Epidermal melanocyte (primary cell): ENCODE measurements at regions not wholly inside any gene's neighbourhood (a gene's known extent, or its start where the extent isn't known, plus 50 kb on each side); places are given as distances from the start of the nearest gene placed in this dataset.
"Not testable (repeated sequence)": the region's sequence is repeated elsewhere in the genome, so short reads cannot be mapped to it uniquely, and the experiment has no call there.

Experiments used
- DNase-seq: peaks from one replicate; pipeline ENCODE4 v3.0.0; 2011; ENCODE audit warnings: low spot score; ENCODE audit not compliant: insufficient read length

DNA sequence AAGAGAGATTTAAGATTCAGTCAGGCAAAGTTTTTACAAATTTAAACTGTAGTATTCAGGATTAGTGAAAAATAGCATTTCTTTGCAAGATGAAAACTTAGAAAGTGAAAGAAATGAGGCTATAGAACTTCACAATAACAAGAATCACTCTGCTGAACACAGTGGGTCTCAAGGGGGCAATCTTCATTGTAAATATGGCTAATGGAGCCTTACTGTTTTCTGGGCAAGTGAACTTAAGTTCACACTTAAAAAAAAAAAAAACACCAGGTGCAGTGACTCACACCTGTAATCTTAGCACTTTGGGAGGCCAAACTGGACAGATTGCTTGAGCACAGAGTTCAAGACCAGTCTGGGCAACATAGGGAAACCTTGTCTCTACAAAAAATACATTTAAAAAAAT, 175.9 kb upstream of the SNX2 start:
- DNase-seq: no peak

DNA sequence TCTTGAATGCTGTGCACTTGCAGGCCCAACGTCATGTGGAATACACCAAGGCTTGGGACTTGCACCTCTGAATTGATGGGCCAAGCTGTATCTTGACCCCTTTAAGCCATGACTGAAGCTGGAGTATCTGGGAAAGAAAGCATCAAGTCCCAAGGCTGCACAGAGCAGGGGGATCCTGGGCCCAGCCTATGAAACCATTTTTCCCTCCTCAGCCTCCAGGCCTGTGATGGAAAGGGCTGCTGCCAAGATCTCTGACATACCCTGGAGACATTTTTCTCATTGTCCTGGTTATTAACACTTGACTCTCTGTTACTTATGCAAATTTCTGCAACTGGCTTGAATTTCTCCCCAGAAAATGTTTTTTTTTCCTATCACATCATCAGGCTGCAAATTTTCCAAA, 174.0 kb upstream of the SNX2 start:
- DNase-seq: no peak

DNA sequence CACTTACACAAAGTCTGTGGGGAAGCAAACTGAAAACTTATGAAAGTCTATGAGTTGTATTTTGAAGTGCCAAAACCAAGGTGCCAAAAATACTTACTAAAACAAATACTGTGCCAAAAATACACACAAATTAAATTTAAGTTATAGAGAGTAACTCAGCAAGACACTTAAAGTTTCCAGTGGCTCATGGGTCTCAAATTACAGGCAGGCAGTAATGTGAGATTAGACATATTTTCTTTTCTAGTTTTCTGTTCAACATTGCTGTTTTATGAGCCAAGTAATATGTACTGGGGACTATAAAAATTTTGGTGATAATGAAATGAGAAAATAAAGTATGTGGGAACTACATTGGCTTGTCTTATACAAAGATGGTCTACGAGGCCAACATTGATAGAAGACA, 172.2 kb upstream of the SNX2 start:
- no peak for DNase-seq

DNA sequence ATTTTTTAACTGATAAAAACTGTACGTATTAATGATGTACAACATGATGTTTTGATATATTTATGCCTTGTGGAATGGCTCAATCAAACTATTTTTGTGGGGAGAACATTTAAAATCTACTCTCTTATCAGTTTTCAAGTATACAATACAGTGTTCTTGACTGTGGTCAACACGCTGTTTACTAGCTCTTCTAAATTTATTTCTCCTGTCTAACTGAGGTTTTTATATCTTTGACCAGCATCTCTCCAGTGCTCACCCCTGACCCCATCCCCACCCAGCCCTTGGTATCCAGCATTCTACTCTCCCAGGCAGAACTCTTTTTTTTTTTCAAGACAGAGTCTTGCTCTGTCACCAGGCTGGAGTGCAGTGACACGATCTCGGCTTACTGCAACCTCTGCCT, 169.6 kb upstream of the SNX2 start:
- no peak for DNase-seq

- no peak for DNase-seq
Observed at GRCh38 chr5:122607818-122608217, 167.1 kb upstream of the SNX2 start.

GRCh38 chr5:122608222-122608621, 166.7 kb upstream of the SNX2 start:
- no peak for DNase-seq

DNA sequence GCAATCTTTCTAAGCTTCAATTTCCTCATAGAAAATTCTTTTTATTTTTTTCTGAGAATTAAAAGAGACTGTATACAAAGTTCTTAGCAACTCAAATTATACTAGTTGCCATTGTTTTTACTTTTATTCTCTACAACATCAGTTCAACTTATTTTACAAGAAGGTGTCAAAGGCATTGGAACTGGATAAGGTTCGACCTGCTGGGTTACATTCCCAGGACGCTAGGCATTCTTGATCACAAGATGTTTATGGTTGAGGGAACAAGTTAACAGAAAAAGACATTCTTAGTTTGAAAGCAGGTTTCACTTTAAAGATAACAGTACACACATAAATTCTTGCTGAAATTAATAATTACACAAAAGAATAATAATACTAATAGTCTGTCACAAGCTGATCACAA, 163.5 kb upstream of the SNX2 start:
- no peak for DNase-seq

- DNase-seq: no peak
Observed at GRCh38 chr5:122612901-122613300, 162.0 kb upstream of the SNX2 start.

- DNase-seq: no peak
Observed at GRCh38 chr5:122615146-122615545, 159.7 kb upstream of the SNX2 start.

- DNase-seq: no peak
Observed at GRCh38 chr5:122615832-122616231, 159.0 kb upstream of the SNX2 start.

DNA sequence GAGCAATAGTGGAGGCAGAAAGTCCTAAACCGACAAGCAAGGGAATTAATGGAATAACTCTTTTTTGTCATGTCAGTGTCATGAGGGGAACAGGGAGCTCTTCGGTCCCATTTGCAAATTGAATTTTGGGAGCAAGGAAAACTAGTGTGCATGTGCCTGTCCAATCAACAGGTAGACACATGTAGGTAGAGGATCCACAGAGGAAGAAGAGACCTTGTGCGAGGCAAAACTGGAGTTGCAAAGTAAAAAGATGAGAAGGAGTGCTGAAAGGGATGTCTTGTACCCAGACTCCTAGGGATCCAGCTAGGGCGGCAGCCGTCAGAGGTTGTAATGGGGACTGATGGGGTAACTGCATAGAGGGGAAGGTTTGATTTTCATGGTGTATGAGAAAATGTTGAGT, 156.8 kb upstream of the SNX2 start:
- DNase-seq: not testable (repeated sequence)

DNA sequence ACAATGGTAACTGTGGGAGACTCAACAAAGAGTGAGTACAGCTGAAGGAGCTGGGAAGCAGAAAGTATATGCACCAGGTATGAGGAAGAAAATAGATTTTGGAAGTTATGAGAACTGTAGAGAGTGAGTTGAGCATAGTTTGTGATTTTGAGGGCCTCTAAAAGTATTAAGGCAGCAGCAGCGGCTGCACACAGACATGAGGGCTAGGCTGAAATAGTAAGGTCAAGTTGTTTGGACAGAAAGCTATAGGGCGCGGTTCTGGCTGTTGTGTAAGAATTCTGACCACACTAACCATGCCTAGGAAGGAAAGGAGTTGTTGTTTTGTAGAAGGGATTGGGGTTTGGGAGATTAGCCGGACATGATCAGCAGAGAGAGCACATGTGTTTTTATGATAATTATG, 154.1 kb upstream of the SNX2 start:
- not testable (repeated sequence) for DNase-seq

DNA sequence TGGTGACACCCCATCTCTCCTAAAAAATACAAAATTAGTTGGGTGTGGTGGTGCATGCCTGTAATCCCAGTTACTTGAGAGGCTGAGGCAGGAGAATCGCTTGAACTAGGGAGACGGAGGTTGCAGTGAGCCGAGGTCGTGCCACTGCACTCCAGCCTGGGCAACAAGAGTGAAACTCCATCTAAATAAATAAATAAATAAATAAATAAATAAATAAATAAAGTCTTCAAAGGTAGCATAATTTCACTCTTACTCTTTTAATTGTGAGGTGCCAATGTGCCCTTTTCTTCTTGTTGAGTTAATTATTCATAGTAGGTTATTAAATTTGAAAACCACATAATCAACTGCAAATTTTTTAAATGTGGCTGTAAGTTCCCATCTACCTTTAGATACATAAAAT, 146.2 kb upstream of the SNX2 start:
- DNase-seq: not testable (repeated sequence)

- DNase-seq: no peak
Observed at GRCh38 chr5:122629121-122629677, 145.7 kb upstream of the SNX2 start.

GRCh38 chr5:122638581-122638980, 136.3 kb upstream of the SNX2 start:
- no peak for DNase-seq

DNA sequence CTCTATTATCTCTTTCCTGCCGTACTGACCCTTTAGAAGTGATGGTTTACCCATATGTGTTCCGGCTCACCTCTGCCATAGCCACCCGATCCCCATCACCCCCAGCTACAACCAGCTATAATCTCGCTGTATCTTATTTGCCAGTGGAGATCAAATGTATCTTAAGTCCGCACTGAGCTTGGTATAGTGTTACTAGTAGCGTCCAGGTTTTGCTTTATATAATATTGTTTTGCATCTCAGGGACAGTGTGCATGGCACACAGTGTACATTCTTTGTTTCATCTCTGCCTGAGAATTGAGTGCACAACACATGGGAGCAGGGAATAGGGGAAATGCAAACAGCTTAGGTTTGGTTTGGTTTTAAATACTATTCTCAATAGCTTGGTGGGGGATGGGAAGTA, 135.8 kb upstream of the SNX2 start:
- no peak for DNase-seq

- no peak for DNase-seq
Observed at GRCh38 chr5:122639864-122640263, 135.0 kb upstream of the SNX2 start.

- no peak for DNase-seq
Observed at GRCh38 chr5:122649080-122649479, 125.8 kb upstream of the SNX2 start.

GRCh38 chr5:122653087-122654017, 121.5 kb upstream of the SNX2 start:
- DNase-seq: no peak

GRCh38 chr5:122656160-122656559, 118.7 kb upstream of the SNX2 start:
- no peak for DNase-seq

GRCh38 chr5:122656577-122656976, 118.3 kb upstream of the SNX2 start:
- DNase-seq: no peak

DNA sequence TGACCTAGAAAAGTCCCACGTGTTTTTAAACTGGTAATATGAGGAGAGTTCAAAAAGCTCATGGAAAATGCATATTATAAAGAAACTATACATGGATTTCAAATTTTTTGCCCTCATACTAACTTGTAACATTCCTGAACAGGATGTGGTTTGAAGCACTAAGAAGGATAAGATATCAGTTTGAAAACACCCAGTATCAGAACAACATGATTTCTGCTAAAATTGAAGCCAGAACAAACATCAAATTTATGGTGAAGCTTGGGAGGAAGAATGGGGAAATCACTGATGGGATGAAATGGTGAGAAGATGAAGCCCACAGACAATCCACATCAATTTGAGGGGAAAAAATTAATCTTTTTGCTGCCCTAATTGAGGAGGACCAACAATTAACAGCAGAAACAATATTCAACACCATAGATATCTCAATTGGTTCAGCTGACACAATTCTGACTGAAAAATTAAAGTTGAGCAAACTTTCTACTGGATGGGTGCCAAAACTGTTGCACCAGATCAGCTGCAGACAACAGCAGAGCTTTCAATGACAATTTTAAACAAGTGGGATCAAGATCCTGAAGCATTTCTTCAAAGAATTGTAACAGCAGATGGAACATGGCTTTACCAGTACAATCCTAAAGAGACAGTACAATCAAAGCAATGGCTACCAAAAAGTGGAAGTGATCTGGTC, 113.2 kb upstream of the SNX2 start:
- no peak for DNase-seq
